SJSA1 (cell line): ENCODE measurements at regions not wholly inside any gene's neighbourhood (a gene's known extent, or its start where the extent isn't known, plus 50 kb on each side); places are given as distances from the start of the nearest gene placed in this dataset.
"Not testable (repeated sequence)": the region's sequence is repeated elsewhere in the genome, so short reads cannot be mapped to it uniquely, and the experiment has no call there.

Experiments used
- DNase-seq, 2 experiments: peaks; one replicate each; pipeline ENCODE4 v3.0.0-alpha.2; 2015 to 2020; ENCODE audit warnings: low spot score in 2 of 2, low read depth in 1 of 2
- H3K27ac ChIP-seq: fragments of 250-450 bp; sonication (Bioruptor Pico); 2 replicates; pipeline ENCODE4 v1.5.1; 2020; ENCODE audit warnings: mild to moderate bottlenecking, moderate library complexity
- H3K27me3 ChIP-seq: fragments of 250-450 bp; sonication (Bioruptor Pico); replicated peaks from 2 replicates; pipeline ENCODE4 v1.5.1; 2020; ENCODE audit warnings: mild to moderate bottlenecking, moderate library complexity
- H3K36me3 ChIP-seq: fragments of 250-450 bp; sonication (Bioruptor Pico); 2 replicates; pipeline ENCODE4 v1.5.1; 2020; ENCODE audit warnings: mild to moderate bottlenecking
- H3K4me1 ChIP-seq: fragments of 250-450 bp; sonication (Bioruptor Pico); replicated peaks from 2 replicates; pipeline ENCODE4 v1.6.1; 2021; ENCODE audit warnings: mild to moderate bottlenecking
- H3K4me3 ChIP-seq: fragments of 250-450 bp; sonication (Bioruptor Pico); 2 replicates; pipeline ENCODE4 v1.5.1; 2020; ENCODE audit warnings: mild to moderate bottlenecking
- H3K9me3 ChIP-seq: fragments of 250-450 bp; sonication (Bioruptor Pico); replicated peaks from 2 replicates; pipeline ENCODE4 v1.5.1; 2020; ENCODE audit warnings: mild to moderate bottlenecking

DNA sequence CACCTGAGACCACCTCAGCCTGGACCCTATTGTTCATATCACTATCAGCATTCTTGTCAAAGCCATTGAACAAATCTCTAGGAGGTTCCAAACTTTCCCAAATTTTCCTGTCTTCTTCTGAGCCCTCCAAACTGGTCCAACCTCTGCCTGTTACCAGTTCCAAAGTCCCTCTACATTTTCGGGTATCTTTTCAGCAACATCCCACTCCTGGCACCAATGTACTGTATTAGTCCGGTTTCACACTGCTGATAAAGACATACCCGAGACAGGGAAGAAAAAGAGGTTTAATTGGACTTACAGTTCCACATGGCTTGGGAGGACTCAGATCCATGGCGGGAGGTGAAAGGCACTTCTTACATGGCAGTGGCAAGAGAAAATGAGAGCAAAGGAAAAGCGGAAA is 101.9 kb downstream of the ANXA2 start:
- H3K27me3 ChIP-seq, H3K27ac ChIP-seq, H3K4me3 ChIP-seq, DNase-seq, H3K4me1 ChIP-seq, H3K36me3 ChIP-seq, H3K9me3 ChIP-seq: not testable (repeated sequence)

DNA sequence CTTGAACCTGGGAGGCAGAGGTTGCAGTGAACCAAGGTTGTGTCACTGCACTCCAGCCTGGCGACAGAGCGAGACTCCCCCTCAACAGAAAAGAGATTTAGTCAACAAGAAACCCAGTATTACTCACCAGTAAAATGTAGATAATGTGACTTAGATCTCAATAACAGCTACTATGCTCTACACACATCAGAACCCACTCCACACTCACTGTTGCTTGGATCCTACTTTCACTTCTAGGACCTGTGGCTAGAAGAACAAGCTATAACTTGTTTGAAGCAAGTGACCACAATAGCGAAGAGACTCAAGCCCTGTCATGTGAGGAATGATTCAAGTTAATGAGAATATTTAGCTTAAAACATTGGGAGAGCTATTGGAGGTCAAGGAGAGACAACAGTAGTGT is 100.7 kb downstream of the ANXA2 start:
- DNase-seq = no peak
- 0 out of 2 replicates have a peak, but pooled peaks cover 3% of the 10 kb centered on the region for H3K4me1 ChIP-seq
- no peak overlapping the region for H3K27ac ChIP-seq
- H3K4me3 ChIP-seq = no peak overlapping the region
- H3K9me3 ChIP-seq = no peaks in the 10 kb centered on the region
- no peaks in the 10 kb centered on the region for H3K36me3 ChIP-seq
- no peaks in the 10 kb centered on the region for H3K27me3 ChIP-seq
